Uterus (tissue), 3 donors: ENCODE measurements at regions not wholly inside any gene's neighbourhood (a gene's known extent, or its start where the extent isn't known, plus 50 kb on each side); places are given as distances from the start of the nearest gene placed in this dataset.
"Not testable (repeated sequence)": the region's sequence is repeated elsewhere in the genome, so short reads cannot be mapped to it uniquely, and the experiment has no call there.

Source experiments
- DNase-seq, 2 donors: peaks; one replicate each; pipeline ENCODE4 v3.0.0-alpha.2; 2019 to 2020
- H3K27ac ChIP-seq, 2 donors: fragments of 200-600 bp; sonication (generic); 1 replicate in 1 of 2; 2 replicates in 1 of 2; pipeline ENCODE4 v1.5.1; 2016 to 2018
- H3K27me3 ChIP-seq, 2 donors: fragments of 200-600 bp; sonication (generic); one replicate each; pipeline ENCODE4 v1.5.1; 2018 to 2019; ENCODE audit warnings: control low read depth in 1 of 2
- H3K36me3 ChIP-seq, 2 donors: fragments of 200-600 bp; sonication (generic); one replicate each; pipeline ENCODE4 v1.5.1; 2019; ENCODE audit warnings: control low read depth in 1 of 2
- H3K4me1 ChIP-seq, 2 donors: fragments of 200-600 bp; sonication (generic); one replicate each; pipeline ENCODE4 v1.5.1; 2018 to 2019; ENCODE audit warnings: control low read depth in 1 of 2
- H3K4me3 ChIP-seq, 2 donors: fragments of 200-600 bp; sonication (generic); 1 replicate in 1 of 2; 2 replicates in 1 of 2; pipeline ENCODE4 v1.5.1; 2018 to 2019; ENCODE audit warnings: mild to moderate bottlenecking in 1 of 2
- H3K9me3 ChIP-seq, 2 donors: fragments of 200-600 bp; sonication (generic); one replicate each; pipeline ENCODE4 v1.5.1; 2019; ENCODE audit warnings: control low read depth in 1 of 2
- CTCF ChIP-seq, 4 experiments: fragments of 200-600 bp in 2 of 4; fragments of 450-650 bp in 2 of 4; sonication (generic) in 2 of 4; IDR thresholded peaks; one replicate each; pipeline ENCODE4 v1.5.1; 2016 to 2019; ENCODE audit warnings: antibody characterized with exemption in 4 of 4, mild to moderate bottlenecking in 2 of 4, moderate library complexity in 1 of 4
- POLR2A ChIP-seq, 2 donors: fragments of 450-650 bp; IDR thresholded peaks; one replicate each; pipeline ENCODE4 v1.6.1; 2016; ENCODE audit warnings: antibody characterized with exemption in 2 of 2, mild to moderate bottlenecking in 1 of 2, moderate library complexity in 1 of 2
- intact Hi-C: fragments of 100-400 bp; cut with DNase I; formaldehyde crosslinking; loops from one replicate; pipeline ENCODE4 v1.15.1; 2023; ENCODE audit warnings: low total_unique reads
- donor health status: DM: yes; HTN: yes; CAD: no.

GRCh38 chr4:14920237-14920636 is 82.0 kb upstream of the CPEB2 start:
- Histone ChIP-seq H3K27me3 (no peaks in the 10 kb centered on the region), H3K36me3 (no peaks in the 10 kb centered on the region), H3K4me3 (no peak overlapping the region), H3K4me1 (no peaks in the 10 kb centered on the region), H3K9me3 (no peaks in the 10 kb centered on the region), H3K27ac (no peak overlapping the region)
- DNase-seq: no peak
- TF ChIP-seq CTCF (IDR thresholded peaks at IDR 0.05) (no peak), POLR2A (IDR thresholded peaks at IDR 0.05) (no peak)
- intact Hi-C loops: no loop called here

DNA sequence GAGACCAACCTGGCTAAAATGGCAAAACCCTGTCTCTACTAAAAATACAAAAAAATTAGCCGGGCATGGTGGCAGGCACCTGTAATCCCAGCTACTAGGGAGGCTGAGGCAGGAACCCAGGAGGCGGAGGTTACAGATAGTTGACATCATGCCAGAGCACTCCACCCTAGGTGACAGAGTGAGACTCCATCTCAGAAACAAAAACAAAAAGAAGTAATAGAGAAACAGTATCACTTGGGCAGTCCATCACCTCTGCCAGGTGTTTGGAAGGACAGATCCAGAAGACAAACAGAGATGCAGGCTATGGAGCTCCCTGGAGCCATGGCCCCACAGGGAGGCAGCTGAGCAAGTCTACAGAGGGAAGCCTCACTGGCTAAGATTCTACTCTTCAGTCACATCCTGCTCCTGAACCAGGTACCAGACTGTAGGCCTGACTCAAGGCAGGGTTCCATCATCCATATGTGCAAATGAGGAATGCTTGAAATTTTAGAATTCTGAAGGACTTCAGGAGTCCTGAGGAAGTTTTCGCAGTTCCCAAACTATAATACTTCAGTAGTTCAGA is 81.4 kb upstream of the CPEB2 start:
- no peak for DNase-seq
- no peak for TF ChIP-seq POLR2A (IDR thresholded peaks at IDR 0.05)
- no peak for TF ChIP-seq CTCF (IDR thresholded peaks at IDR 0.05)
- H3K4me3 ChIP-seq: no peak overlapping the region
- no peaks in the 10 kb centered on the region for H3K9me3 ChIP-seq
- no peaks in the 10 kb centered on the region for H3K27me3 ChIP-seq
- no peaks in the 10 kb centered on the region for H3K4me1 ChIP-seq
- H3K27ac ChIP-seq: no peak overlapping the region
- no peaks in the 10 kb centered on the region for H3K36me3 ChIP-seq
- intact Hi-C loops: no loop called here

- H3K36me3 ChIP-seq, H3K27ac ChIP-seq, H3K4me3 ChIP-seq, H3K9me3 ChIP-seq, H3K4me1 ChIP-seq, DNase-seq, intact Hi-C loops, H3K27me3 ChIP-seq: not testable (repeated sequence)
These were observed 80.5 kb upstream of the CPEB2 start for GRCh38 chr4:14921781-14922180.

DNA sequence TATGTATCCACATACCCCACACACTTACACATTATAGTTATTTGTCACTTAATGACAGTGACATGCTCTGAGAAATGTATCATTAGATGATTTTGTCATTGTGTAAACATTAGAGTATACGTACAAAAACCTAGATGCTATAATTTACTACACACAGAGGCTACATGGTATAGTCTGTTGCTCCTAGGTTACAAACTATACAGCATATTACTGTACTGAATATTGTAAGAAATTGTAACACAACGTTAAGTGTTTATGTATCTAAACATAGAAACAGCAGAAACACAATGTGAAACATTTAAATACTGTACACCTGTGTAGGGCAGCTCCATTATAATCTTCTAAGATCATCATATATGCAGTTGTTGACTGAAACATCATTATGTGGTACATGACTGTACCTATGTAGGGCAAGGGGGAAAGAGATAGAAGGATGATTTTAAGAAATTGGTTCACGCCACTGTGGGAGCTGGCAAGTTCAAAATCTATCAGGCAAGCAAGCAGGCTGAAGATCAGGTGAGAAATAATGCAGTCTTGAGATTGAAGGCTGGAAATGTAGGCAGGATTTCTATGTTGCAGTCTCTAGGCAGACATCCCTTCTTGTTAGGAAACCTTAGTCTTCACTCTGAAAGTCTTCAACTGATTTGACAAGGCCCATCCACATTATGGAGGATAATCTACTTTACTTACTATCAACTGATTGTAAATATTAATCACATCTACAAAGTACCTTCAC is 78.0 kb upstream of the CPEB2 start:
- no peaks in the 10 kb centered on the region for H3K4me1 ChIP-seq
- DNase-seq: no peak
- no peaks in the 10 kb centered on the region for H3K9me3 ChIP-seq
- no peaks in the 10 kb centered on the region for H3K27me3 ChIP-seq
- no peak overlapping the region for H3K4me3 ChIP-seq
- intact Hi-C loops: no loop called here
- H3K27ac ChIP-seq: no peak overlapping the region
- TF ChIP-seq CTCF (IDR thresholded peaks at IDR 0.05): no peak
- no peak for TF ChIP-seq POLR2A (IDR thresholded peaks at IDR 0.05)
- no peaks in the 10 kb centered on the region for H3K36me3 ChIP-seq

DNA sequence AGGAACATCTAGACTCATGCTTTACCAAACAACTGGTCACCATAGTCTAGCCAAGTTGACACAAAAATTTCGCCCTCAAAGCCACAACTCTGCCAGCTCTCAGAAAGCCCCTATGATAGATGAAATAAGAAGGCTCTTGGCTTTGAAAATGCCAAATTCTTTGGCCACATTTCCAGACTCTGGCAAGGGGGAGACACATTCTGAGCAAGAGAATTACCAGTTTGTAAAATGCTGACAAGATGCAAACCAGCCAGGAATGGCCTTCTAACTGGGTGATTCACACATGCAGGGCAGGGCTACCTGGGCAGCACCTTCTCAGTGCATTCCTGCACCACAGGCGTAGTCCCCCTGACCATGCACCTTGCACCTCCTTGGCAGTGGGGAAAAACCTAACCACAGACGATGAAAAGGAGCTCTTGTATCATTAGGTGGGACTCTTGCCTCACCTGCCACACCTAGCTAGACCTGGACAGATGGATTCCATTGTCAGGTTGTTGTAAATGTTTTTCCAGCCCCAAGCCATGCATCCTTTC is 77.4 kb upstream of the CPEB2 start:
- Histone ChIP-seq H3K4me3 (no peak overlapping the region), H3K27ac (no peak overlapping the region), H3K4me1 (no peaks in the 10 kb centered on the region), H3K9me3 (no peaks in the 10 kb centered on the region), H3K36me3 (no peaks in the 10 kb centered on the region), H3K27me3 (no peaks in the 10 kb centered on the region)
- TF ChIP-seq POLR2A (IDR thresholded peaks at IDR 0.05): no peak
- TF ChIP-seq CTCF (IDR thresholded peaks at IDR 0.05): no peak
- DNase-seq: no peak
- intact Hi-C loops: no loop called here
